NCI-H2227 (cell line): ENCODE measurements at regions not wholly inside any gene's neighbourhood (a gene's known extent, or its start where the extent isn't known, plus 50 kb on each side); places are given as distances from the start of the nearest gene placed in this dataset.

Experiments used
- DNase-seq: peaks from one replicate; lab custom pipeline; 2025; ENCODE audit not compliant: unreplicated experiment; lab: John Stamatoyannopoulos, UW

DNA sequence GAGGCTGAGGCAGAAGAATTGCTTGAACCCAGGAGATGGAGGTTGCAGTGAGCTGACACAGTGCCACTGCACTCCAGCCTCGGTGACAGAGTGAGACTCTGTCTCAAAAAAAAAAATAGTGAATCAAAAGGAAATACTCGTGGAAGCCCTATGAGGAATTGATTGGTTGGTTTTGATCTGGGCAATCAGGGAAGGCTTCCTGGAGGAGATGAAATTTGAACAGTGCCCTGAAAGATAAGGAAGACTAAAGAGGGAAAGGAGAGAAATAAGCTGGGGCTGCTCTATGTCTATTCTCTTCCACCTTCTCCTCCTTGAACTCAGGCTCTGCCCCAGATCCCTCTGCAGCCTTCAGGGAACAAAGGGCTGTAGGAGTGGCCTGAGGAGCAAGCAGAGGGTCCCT, 54.1 kb downstream of the IRF2BPL start:
- no peak for DNase-seq

- no peak for DNase-seq
Observed at GRCh38 chr14:76971549-76971948, 57.0 kb downstream of the IRF2BPL start.

- DNase-seq, result no peak
Observed at GRCh38 chr14:76968621-76969063, 59.9 kb downstream of the IRF2BPL start.

DNA sequence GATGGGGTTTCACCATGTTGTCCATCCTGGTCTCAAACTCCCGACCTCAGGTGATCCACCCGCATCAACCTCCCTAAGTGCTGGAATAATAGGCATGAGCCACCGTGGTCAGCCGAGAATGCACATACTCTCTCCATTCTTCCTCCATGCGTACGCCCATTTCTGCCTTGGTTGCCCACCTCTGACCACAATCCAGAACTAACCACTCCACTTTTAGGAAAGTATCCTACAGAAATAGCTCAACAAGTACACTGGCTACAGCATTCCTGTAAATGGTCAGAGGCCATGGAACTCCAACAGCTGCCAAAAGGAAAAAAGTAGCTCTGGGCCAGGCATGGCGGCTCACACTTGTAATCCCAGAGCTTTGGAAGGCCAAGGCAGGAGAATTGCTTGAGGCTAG, 60.7 kb downstream of the IRF2BPL start:
- no peak for DNase-seq

DNA sequence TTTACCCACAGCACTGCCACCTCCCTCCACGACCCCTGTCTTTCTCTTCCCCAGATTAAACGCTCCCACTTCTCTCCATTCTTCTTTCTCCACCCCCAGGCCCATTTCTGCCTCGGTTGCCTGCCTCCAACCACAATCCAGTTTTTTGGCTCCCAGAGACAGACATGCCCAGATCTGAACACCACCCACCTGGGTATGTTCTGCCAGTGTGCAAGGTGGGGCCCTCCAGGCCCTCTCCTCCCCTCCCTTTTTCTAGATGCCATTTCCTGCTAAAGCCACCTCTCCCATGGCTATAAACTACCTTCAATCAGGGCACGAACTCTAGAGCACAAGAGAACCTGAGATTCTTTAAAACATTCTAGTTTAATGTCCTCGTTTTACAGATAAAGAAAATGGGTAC, 63.3 kb downstream of the IRF2BPL start:
- DNase-seq, result no peak

DNA sequence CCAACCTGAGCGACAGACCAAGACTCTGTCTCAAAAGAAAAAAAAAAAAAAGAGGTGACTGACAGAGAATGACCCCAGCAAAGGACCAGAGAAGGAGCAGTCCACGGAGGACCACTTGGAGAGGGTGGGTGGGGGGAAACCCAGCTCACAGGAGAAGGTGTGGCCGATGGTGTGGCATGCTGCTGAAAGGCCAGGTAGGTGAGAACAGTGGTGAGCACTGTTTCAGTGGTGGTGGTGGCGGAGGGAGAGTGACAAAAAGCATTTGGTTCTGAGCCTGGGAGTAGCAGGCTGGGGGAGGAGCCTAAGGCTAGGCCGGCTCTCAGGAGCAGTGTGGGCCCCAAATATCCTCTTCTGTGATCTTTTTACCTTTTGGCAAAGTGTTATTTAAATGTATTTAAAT, 63.8 kb downstream of the IRF2BPL start:
- no peak for DNase-seq

DNA sequence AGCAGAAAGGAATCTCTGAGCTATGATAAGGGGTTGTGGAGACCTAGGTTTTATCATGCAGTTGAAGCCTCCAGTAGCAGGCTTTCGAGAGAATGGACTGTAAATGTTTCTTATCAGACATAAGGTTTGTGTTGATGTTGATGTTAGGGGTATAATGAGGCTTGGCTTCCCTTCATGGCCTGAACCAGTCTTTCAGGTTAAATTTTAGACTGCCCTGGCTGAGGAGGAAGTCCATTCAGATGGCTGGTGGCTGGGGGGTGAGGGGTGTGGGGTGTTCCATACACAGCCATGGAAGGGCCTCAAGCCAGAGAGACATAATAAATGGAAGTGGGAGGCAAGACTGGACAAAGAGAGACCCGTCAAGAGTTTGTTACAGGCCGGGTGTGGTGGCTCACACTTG, 65.1 kb downstream of the IRF2BPL start:
- DNase-seq, result no peak

DNA sequence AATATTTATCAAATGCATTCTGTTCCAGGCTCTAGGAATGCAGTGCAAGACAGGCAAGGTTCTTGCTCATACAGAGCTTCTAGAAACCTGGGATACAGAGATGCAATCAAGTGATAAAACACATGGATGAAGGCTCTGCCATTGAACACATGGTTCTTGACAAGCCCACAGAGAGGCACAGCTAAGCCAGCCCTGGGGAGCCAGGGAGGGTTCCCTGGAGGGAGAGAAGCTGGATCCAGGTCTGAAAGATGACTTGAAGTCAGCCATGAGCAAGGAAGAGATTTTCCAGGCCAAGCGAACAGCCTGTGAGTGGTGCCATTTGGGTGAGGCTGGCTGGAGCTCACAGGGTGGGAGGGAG, 66.2 kb downstream of the IRF2BPL start:
- no peak for DNase-seq

GRCh38 chr14:76961631-76962302, 66.7 kb downstream of the IRF2BPL start:
- DNase-seq, result peak; percentile 79

DNA sequence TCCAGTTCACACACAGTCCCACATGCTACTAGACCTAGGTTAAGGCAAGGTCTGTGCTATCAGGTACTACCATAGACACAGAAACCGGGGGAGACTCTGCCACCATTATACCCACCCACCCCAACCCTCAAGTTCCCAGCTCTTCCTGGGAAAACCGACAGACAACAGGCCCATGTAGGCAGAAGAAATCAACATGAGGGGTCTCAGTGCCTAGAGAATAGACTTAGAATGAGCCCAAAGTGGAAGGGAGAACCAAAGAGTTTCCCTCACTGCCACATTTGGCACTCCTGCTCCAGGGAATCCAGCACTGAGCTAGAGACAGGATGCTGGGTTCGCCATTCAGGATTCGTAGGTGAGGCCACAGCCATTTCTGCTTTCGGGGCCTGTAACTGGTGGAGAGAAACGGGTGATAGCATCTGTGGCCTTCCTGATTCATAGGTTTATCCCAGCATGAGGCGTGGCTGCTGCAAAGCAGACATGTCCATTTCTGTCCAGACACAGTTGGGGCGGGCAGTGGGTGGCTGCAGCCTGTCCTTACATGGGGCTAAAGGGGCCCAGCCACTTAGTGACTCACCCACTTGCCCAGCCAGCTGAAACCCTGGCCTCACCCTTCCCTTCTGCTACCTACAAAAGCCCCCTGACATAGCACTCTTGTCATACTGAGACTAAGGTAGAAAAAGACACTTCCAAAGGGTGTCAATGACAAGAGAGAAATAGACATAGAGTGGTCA, 69.4 kb downstream of the IRF2BPL start:
- no peak for DNase-seq

DNA sequence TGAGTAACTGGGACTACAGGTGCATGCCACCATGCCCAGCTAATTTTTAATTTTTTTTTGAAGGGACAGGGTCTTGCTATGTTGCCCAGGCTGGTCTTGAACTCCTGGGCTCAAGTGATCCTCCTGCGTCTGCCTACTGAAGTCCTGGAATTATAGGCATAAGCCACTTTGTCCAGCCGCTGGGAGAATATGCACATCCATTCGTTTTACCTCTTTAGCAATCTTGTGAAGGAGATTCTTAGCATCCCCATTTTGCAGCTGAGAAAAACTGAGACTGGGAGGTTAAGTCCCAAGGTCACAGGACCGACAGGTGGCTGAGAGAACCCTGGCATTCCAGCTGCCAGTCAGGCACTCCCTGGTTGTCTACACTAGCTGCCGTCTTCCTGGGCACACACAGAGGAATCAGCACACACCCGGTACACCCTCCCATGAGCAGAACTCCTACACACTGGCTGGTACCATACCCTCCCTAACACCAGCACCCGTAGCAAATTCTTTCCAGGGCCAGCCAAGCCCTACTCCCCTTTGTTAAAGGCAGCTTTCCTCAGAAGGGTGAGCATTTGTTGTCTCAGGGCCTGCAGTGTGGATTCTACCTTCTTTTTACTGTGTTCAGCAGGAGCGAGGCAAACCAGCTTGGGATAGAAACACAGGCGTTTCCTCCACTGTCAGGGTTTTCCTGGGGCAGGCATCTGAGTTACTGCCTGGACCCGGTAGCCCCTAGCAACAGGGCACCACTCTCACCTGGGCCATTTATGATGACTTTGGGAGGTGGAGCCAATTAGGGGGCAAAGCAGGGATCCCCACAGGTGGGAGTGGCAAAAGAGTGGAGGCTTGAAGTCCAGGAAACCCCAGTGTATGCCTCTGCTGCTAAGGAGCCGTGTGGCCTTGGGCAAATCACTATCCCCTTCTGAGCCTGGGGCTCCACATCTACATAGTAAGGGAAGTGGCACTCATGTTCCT, 70.2 kb downstream of the IRF2BPL start:
- DNase-seq, result no peak

DNA sequence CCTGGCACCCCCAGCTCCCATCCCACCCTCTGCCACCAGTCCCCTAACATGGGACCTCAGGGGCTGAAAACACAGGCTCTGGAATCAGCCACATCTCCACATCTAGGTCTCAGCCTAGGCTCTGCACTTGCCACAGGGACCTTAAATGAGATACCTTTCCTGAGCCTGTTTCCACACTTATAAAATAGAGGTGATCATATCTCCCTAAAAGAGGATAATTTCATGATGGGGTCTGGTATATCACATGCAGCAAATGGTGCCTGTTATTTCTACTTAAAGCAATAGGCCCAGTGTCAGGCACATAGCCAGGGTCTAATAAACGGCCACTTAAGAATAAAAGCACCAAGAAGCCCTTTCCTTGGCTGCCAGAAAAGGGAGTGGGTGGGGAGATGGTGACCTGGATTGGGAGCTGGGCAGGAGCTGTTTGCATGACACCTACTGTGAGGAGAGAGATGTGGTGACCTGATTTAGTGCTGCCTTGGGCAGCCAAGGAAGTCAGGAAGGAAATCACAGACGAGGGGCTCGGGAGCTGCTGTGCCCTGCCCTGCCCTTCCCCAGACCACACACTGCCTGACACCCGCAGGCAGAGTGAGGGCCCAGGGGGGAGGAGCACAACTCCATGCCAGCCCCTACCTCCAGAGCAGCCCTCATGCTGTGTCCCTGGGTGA, 71.2 kb downstream of the IRF2BPL start:
- no peak for DNase-seq

- DNase-seq, result peak; percentile 96
Observed at GRCh38 chr14:76956316-76957090, 72.0 kb downstream of the IRF2BPL start.

GRCh38 chr14:76955575-76956315, 72.8 kb downstream of the IRF2BPL start:
- peak; percentile 81 for DNase-seq

- no peak for DNase-seq
Observed at GRCh38 chr14:76954394-76955190, 73.9 kb downstream of the IRF2BPL start.

DNA sequence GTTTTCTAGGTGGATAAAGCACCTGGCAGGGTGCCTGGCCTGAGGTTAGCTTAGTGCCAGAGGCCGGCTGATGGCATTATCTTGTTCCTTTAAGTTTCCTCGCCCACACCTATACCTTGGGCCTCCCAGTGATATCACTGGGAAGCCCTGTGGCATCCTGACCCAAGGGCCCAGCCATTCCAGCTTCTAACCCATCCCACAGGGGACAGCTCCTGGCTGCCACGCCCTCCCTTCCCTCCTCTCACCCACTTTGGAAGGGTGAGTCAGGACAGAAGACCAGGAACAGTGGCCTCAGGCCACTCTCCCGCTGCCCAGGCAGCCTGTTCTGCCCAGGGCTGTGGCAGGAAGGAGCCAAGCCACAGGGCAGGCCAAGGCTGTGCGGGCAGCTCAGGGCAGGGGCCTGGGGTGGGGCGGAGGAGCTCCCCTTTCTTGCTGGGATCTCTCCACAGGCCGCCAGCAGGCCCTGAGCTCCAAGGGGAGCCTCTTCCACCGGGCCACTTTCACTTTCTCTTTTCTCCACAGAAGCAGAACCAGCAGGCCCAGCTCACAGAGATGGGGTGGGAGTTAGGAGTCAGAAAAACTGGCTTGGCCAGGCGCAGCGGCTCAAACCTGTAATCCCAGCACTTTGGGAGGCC, 75.1 kb downstream of the IRF2BPL start:
- no peak for DNase-seq

DNA sequence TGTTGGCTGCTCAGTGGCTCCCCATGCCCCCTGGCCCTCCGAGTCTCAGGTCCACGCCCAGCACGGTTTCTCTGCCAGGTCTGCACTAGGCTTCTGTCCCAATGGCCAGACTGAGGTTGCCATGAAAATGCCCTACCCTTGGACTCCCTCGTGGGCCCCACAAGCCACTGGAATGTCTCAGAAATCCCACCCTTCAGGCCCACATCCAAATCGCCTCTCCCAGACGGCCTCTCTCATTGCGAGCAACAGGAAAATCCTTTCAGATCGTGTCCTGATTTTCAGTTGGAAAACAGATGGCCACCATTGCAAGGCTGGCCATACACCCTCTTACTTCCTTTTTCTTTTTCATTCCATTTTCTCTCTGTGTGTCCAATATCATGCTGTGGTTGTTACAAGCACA, 77.3 kb downstream of the IRF2BPL start:
- DNase-seq, result no peak
